ENCODE measurements at regions not wholly inside any gene's neighbourhood (a gene's known extent, or its start where the extent isn't known, plus 50 kb on each side); places are given as distances from the start of the nearest gene placed in this dataset.

DNA sequence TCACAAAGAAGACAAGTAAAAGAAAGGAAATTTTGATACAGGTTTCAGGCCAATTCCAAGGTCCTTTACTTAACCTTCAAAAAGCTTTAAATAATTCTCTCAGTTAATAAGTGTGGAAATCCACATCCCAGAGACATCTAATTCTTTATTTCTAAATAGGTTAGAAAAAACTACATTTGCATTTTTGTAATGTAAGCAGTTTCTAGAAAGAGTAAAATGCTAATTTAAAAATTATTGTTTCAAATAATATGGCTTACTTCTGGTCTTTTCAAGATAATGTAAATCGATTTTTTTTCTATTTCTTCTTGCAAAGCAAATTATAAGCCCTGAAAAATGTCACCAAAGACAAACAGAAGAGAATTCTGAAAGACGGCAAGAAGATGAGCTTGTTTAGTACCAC is 180.4 kb upstream of the HHIP start:
- ATAC-seq (ENCODE audit: low read depth), result no peak

More for the DNA sequence above, 180.4 kb upstream of the HHIP start:
- Histone ChIP-seq H4K91ac (ENCODE audit: insufficient read depth, low read depth, low read length) (no peak overlapping the region), H3K4me3 (ENCODE audit: insufficient read depth, low read depth, low read length) (no peak overlapping the region), H3K27me3 (ENCODE audit: control insufficient read depth, insufficient read depth, low read length) (no peaks in the 10 kb centered on the region), H3K79me1 (ENCODE audit: low read depth in 1 of 2, low read length in 2 of 2) (no peaks in the 10 kb centered on the region), H4K5ac (ENCODE audit: low read depth, low read length) (no peak overlapping the region), H4K8ac (ENCODE audit: low read depth in 2 of 2, low read length in 2 of 2) (no peak overlapping the region), H3K14ac (replicated peaks; ENCODE audit: low read depth, low read length) (no peak overlapping the region), H3K4ac (ENCODE audit: low read depth, low read length) (no peak overlapping the region), H3K27ac (ENCODE audit: insufficient read depth, low read length) (no peak overlapping the region), H3K36me3 (ENCODE audit: control insufficient read depth, insufficient read depth, low read length) (no peaks in the 10 kb centered on the region), H3K4me1 (ENCODE audit: control insufficient read depth, insufficient read depth, low read length) (no peaks in the 10 kb centered on the region), H2AK9ac (replicated peaks; ENCODE audit: low read depth, low read length, poor library complexity) (no peak overlapping the region), H2BK5ac (ENCODE audit: low read depth, low read length, poor library complexity, severe bottlenecking) (no peak overlapping the region), H4K20me1 (ENCODE audit: insufficient read depth, low read length) (no peaks in the 10 kb centered on the region), H3K9ac (ENCODE audit: low read depth, low read length) (no peak overlapping the region), H3K18ac (ENCODE audit: low read depth, low read length) (no peak overlapping the region), H2AK5ac (ENCODE audit: low read depth, low read length) (no peak overlapping the region), H3K23ac (ENCODE audit: low read depth, low read length) (no peak overlapping the region), H2BK120ac (ENCODE audit: low read depth, low read length) (no peak overlapping the region), H3K9me3 (ENCODE audit: control insufficient read depth, insufficient read depth, low read length) (no peaks in the 10 kb centered on the region), H2BK15ac (ENCODE audit: low read depth, low read length) (no peak overlapping the region), H3K9me1 (ENCODE audit: insufficient read depth, low read length) (no peaks in the 10 kb centered on the region), H2BK20ac (ENCODE audit: low read depth, low read length) (no peak overlapping the region), H2AFZ (replicated peaks; ENCODE audit: low read length, poor library complexity) (no peak overlapping the region), H3K4me2 (ENCODE audit: low read depth, low read length) (no peak overlapping the region), H3K56ac (ENCODE audit: extremely low read depth, insufficient read depth, low read length) (no peak overlapping the region)
- no peak for DNase-seq
- ChIA-PET POLR2A (ENCODE audit: unreplicated experiment) (no interaction called here), CTCF (no interaction called here)
- dilution Hi-C loops (cut with HindIII; ENCODE audit: low sequenced_read_pairs, unreplicated experiment), result no loop called here
- BruUV-seq (replicated peaks), result no TSS peak
- in situ Hi-C loops (cut with MboI; ENCODE audit: low sequenced_read_pairs), result no loop called here
- WGBS, 2 experiments (ENCODE audit: extremely low coverage in 2 of 2, insufficient read length in 1 of 2), result no CpG with 5 or more reads among the region's 2 CpGs
- TF ChIP-seq, protein P1, sequence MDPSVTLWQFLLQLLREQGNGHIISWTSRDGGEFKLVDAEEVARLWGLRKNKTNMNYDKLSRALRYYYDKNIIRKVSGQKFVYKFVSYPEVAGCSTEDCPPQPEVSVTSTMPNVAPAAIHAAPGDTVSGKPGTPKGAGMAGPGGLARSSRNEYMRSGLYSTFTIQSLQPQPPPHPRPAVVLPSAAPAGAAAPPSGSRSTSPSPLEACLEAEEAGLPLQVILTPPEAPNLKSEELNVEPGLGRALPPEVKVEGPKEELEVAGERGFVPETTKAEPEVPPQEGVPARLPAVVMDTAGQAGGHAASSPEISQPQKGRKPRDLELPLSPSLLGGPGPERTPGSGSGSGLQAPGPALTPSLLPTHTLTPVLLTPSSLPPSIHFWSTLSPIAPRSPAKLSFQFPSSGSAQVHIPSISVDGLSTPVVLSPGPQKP (IDR thresholded peaks at IDR 0.05; ENCODE audit: borderline replicate concordance, low read depth, low read length), result no peak
- TF ChIP-seq POLR2A (IDR thresholded peaks at IDR 0.05; ENCODE audit: low read depth, low read length) (no peak), CHD1 (IDR thresholded peaks at IDR 0.05; ENCODE audit: low read depth, low read length) (no peak), RAD21 (IDR thresholded peaks at IDR 0.05; ENCODE audit: low read length) (no peak), NFE2L2 (IDR thresholded peaks at IDR 0.05; ENCODE audit: low read depth, low read length) (no peak)
- intact Hi-C loops (cut with micrococcal nuclease), result no loop called here
